ENCODE measurements at regions not wholly inside any gene's neighbourhood (a gene's known extent, or its start where the extent isn't known, plus 50 kb on each side); places are given as distances from the start of the nearest gene placed in this dataset.

- no peak for FAIRE-seq
- ChIA-PET POLR2A (ENCODE audit: partially characterized antibody) (no interaction called here), CTCF (ENCODE audit: partially characterized antibody) (interaction anchor here (2.0 kb wide), 1 partner anchor 10 kb away, joined by 5 read pairs; no protein-coding TSS in a partner anchor)
These were observed 954.0 kb upstream of the MAP3K7 start for GRCh38 chr6:91540902-91541301.

More at GRCh38 chr6:91540902-91541301, 954.0 kb upstream of the MAP3K7 start:
- WGBS, 2 experiments (ENCODE audit: extremely low coverage in 1 of 2, insufficient coverage in 1 of 2, insufficient read length in 1 of 2, insufficient replicate concordance in 2 of 2, low coverage in 1 of 2, low lambda C conversion rate in 2 of 2, missing lambda C conversion rate in 1 of 2), result 84% methylated on average over 5 of the region's 5 CpGs; no CpG with 5 or more reads in 1 of the 2 experiments
- Histone ChIP-seq H2BK12ac (ENCODE audit: low read depth, low read length) (no peak overlapping the region), H3K23ac (ENCODE audit: insufficient read length) (no peak overlapping the region), H2AK5ac (ENCODE audit: low read depth, low read length) (no peak overlapping the region), H4K5ac (ENCODE audit: insufficient read length, low read depth, low read length) (no peak overlapping the region), H3K4me1 (replicated peaks in 1 of 4; ENCODE audit: control insufficient read depth in 3 of 4, insufficient read depth in 4 of 4, low read length in 3 of 4) (no peaks in the 10 kb centered on the region), H2BK120ac (replicated peaks; ENCODE audit: low read depth, low read length) (no peak overlapping the region), H3K9ac (replicated peaks in 1 of 4; ENCODE audit: extremely low read depth in 1 of 4, low read depth in 3 of 4, low read length in 3 of 4) (no peak overlapping the region), H3K27me3 (replicated peaks in 1 of 4; ENCODE audit: control insufficient read depth in 3 of 4, extremely low read depth in 1 of 4, insufficient read depth in 3 of 4, low read length in 3 of 4) (no peaks in the 10 kb centered on the region), H3K4ac (replicated peaks; ENCODE audit: insufficient read length, low read depth, low read length) (no peak overlapping the region), H4K20me1 (replicated peaks in 1 of 2; ENCODE audit: control insufficient read depth in 1 of 2, insufficient read depth in 2 of 2, low read length in 2 of 2) (no peaks in the 10 kb centered on the region), H3K79me2 (ENCODE audit: control insufficient read depth in 1 of 2, insufficient read depth in 2 of 2, low read length in 2 of 2) (no peaks in the 10 kb centered on the region), H3K9me3 (ENCODE audit: insufficient read depth in 2 of 2, low read depth in 1 of 2, low read length in 1 of 2) (no peaks in the 10 kb centered on the region), H4K8ac (ENCODE audit: extremely low read depth, insufficient read depth, low read length) (no peak overlapping the region), H3K14ac (ENCODE audit: insufficient read length) (no peak overlapping the region), H3K79me1 (ENCODE audit: low read depth, low read length) (no peaks in the 10 kb centered on the region), H3K36me3 (ENCODE audit: control insufficient read depth in 2 of 4, insufficient read depth in 4 of 4, low read length in 3 of 4) (no peaks in the 10 kb centered on the region), H4K91ac (replicated peaks; ENCODE audit: insufficient read length, low read length) (no peak overlapping the region), H3K56ac (replicated peaks; ENCODE audit: insufficient read length, low read depth, low read length) (no peak overlapping the region), H3K27ac (ENCODE audit: low read depth, low read length) (no peak overlapping the region), H2BK15ac (ENCODE audit: low read length) (no peak overlapping the region), H2BK5ac (ENCODE audit: low read depth, low read length) (no peak overlapping the region), H3K18ac (ENCODE audit: extremely low read depth, low read length) (no peak overlapping the region), H2BK20ac (ENCODE audit: low read length) (no peak overlapping the region), H3K23me2 (ENCODE audit: low read depth, low read length) (no peaks in the 10 kb centered on the region), H3K4me2 (ENCODE audit: insufficient read depth in 1 of 2, low read depth in 2 of 2, low read length in 2 of 2) (no peak overlapping the region), H3K4me3 (ENCODE audit: extremely low read depth in 1 of 4, insufficient read depth in 2 of 4, low read depth in 3 of 4, low read length in 4 of 4) (no peak overlapping the region), H2AFZ (ENCODE audit: low read length) (no peak overlapping the region)
- DNase-seq (ENCODE audit: low read depth in 1 of 2, low spot score in 2 of 2), result no peak
- TF ChIP-seq MAX (IDR thresholded peaks at IDR 0.05) (no peak), SP4 (IDR thresholded peaks at IDR 0.05; ENCODE audit: low read length) (no peak), SP2 (IDR thresholded peaks at IDR 0.05; ENCODE audit: low read length) (no peak), BRCA1 (IDR thresholded peaks at IDR 0.05; ENCODE audit: low read depth, low read length) (no peak), KDM5A (IDR thresholded peaks at IDR 0.05; ENCODE audit: low read length) (no peak), TAF1 (IDR thresholded peaks at IDR 0.05; ENCODE audit: low read depth, low read length) (no peak), PHF8 (conservative IDR thresholded peaks at IDR 0.05; ENCODE audit: low read depth, low read length) (no peak), GABPA (IDR thresholded peaks at IDR 0.05; ENCODE audit: borderline replicate concordance, insufficient read depth, low read length) (no peak), RNF2 (IDR thresholded peaks at IDR 0.05; ENCODE audit: borderline replicate concordance, low read depth, low read length, missing control alignments, poor library complexity, severe bottlenecking) (no peak)

All from H1 (cell line).